GM12891 (cell line): ENCODE measurements at regions not wholly inside any gene's neighbourhood (a gene's known extent, or its start where the extent isn't known, plus 50 kb on each side); places are given as distances from the start of the nearest gene placed in this dataset.

ENCODE experiments used
- POLR2A ChIP-seq: IDR thresholded peaks from 2 replicates; pipeline ENCODE4 v1.6.1; 2011; ENCODE audit warnings: low read depth, low read length, control low read depth
- POLR2AphosphoS5 ChIP-seq: IDR thresholded peaks from 2 replicates; pipeline ENCODE4 v1.6.1; 2011; ENCODE audit warnings: low read depth, low read length, control low read depth
- POU2F2 ChIP-seq: IDR thresholded peaks from 2 replicates; pipeline ENCODE4 v1.6.1; 2011; ENCODE audit warnings: low read depth, mild to moderate bottlenecking, control low read depth, low read length, moderate library complexity
- SPI1 ChIP-seq: IDR thresholded peaks from 2 replicates; pipeline ENCODE4 v1.6.1; 2011; ENCODE audit warnings: low read depth, low read length, control low read depth
- TAF1 ChIP-seq: IDR thresholded peaks from 2 replicates; pipeline ENCODE4 v1.6.1; 2011; ENCODE audit warnings: low read depth, low read length, control low read depth

GRCh38 chr18:5628512-5629255 lies 84.9 kb upstream of the EPB41L3 start:
- TF ChIP-seq SPI1 (no peak), POLR2A (no peak), TAF1 (no peak), POLR2AphosphoS5 (no peak), POU2F2 (no peak)
